ENCODE measurements at regions not wholly inside any gene's neighbourhood (a gene's known extent, or its start where the extent isn't known, plus 50 kb on each side); places are given as distances from the start of the nearest gene placed in this dataset.

- Mint-ChIP-seq H3K27me3 (ENCODE audit: insufficient read depth) (peaks cover 2% of the 10 kb centered on the region), H3K4me3 (no peak overlapping the region), H3K36me3 (ENCODE audit: low read depth) (peaks cover 5% of the 10 kb centered on the region; the same call in 1 of the 2 replicates), H3K27ac (no peak overlapping the region), H3K9me3 (peaks cover 77% of the 10 kb centered on the region), H3K4me1 (ENCODE audit: low read depth) (no peaks in the 10 kb centered on the region)
- no peak for DNase-seq
- TF ChIP-seq CTCF (IDR thresholded peaks at IDR 0.05) = no peak
Observed at GRCh38 chr5:3058942-3059341, 307.5 kb upstream of the IRX2 start.

- no peak for TF ChIP-seq CTCF (IDR thresholded peaks at IDR 0.05)
- no peak for DNase-seq
- Mint-ChIP-seq H3K4me1 (ENCODE audit: low read depth) (no peaks in the 10 kb centered on the region), H3K36me3 (ENCODE audit: low read depth) (no peaks in the 10 kb centered on the region), H3K27ac (no peak overlapping the region), H3K27me3 (ENCODE audit: insufficient read depth) (peaks cover 2% of the 10 kb centered on the region; the same call in 1 of the 2 replicates), H3K9me3 (peaks cover 79% of the 10 kb centered on the region), H3K4me3 (no peak overlapping the region)
Observed at GRCh38 chr5:3056866-3057265, 305.4 kb upstream of the IRX2 start.

- H3K27ac Mint-ChIP-seq = no peak overlapping the region
Observed at GRCh38 chr5:3051400-3051799, 299.9 kb upstream of the IRX2 start.

GRCh38 chr5:3050863-3051262, 299.4 kb upstream of the IRX2 start:
- no peak overlapping the region for H3K27ac Mint-ChIP-seq
- H3K9me3 Mint-ChIP-seq = peaks cover 59% of the 10 kb centered on the region
- peaks cover 2% of the 10 kb centered on the region; the same call in 1 of the 2 replicates for H3K27me3 Mint-ChIP-seq (ENCODE audit: insufficient read depth)
- H3K4me1 Mint-ChIP-seq (ENCODE audit: low read depth) = no peaks in the 10 kb centered on the region
- TF ChIP-seq CTCF (IDR thresholded peaks at IDR 0.05) = no peak
- DNase-seq = no peak
- no peak overlapping the region for H3K4me3 Mint-ChIP-seq
- H3K36me3 Mint-ChIP-seq (ENCODE audit: low read depth) = no peaks in the 10 kb centered on the region

More at GRCh38 chr5:3051400-3051799, 299.9 kb upstream of the IRX2 start:
- no peak for DNase-seq
- no peaks in the 10 kb centered on the region for H3K4me1 Mint-ChIP-seq (ENCODE audit: low read depth)
- TF ChIP-seq CTCF (IDR thresholded peaks at IDR 0.05) = no peak
- no peaks in the 10 kb centered on the region for H3K36me3 Mint-ChIP-seq (ENCODE audit: low read depth)
- peaks cover 59% of the 10 kb centered on the region for H3K9me3 Mint-ChIP-seq
- H3K4me3 Mint-ChIP-seq = no peak overlapping the region
- H3K27me3 Mint-ChIP-seq (ENCODE audit: insufficient read depth) = peaks cover 2% of the 10 kb centered on the region; the same call in 1 of the 2 replicates

- Mint-ChIP-seq H3K4me3 (no peak overlapping the region), H3K4me1 (ENCODE audit: low read depth) (no peaks in the 10 kb centered on the region), H3K27me3 (ENCODE audit: insufficient read depth) (no peaks in the 10 kb centered on the region), H3K9me3 (peaks cover 54% of the 10 kb centered on the region), H3K27ac (no peak overlapping the region), H3K36me3 (ENCODE audit: low read depth) (no peaks in the 10 kb centered on the region)
- no peak for TF ChIP-seq CTCF (IDR thresholded peaks at IDR 0.05)
- DNase-seq = no peak
Observed at GRCh38 chr5:3049261-3049660, 297.8 kb upstream of the IRX2 start.

Data from HFFc6 (cell line).